GM10248 (cell line): ENCODE measurements at regions not wholly inside any gene's neighbourhood (a gene's known extent, or its start where the extent isn't known, plus 50 kb on each side); places are given as distances from the start of the nearest gene placed in this dataset.

Source experiments
- CTCF ChIA-PET: fragments of 300-600 bp; sonication (Branson Sonifier 250); formaldehyde crosslinking; extraction: SDS; loops from one replicate; lab custom pipeline; 2021; ENCODE audit warnings: antibody characterized with exemption; lab: Yijun Ruan, JAX
- POLR2A ChIA-PET: fragments of 350-650 bp; sonication (Branson Sonifier 250); formaldehyde crosslinking; extraction: SDS; loops from one replicate; lab custom pipeline; 2020; ENCODE audit warnings: antibody characterized with exemption; lab: Yijun Ruan, JAX
- DNase-seq: peaks from one replicate; pipeline ENCODE4 v3.0.0; 2012; ENCODE audit errors: extremely low spot score
- TF ChIP-seq, protein P1 (sequence below): IDR thresholded peaks from 2 replicates; pipeline ENCODE4 v1.5.1; 2012; ENCODE audit warnings: mild to moderate bottlenecking, low read depth; ENCODE audit errors: extremely low read depth, missing control alignments, control extremely low read depth

DNA sequence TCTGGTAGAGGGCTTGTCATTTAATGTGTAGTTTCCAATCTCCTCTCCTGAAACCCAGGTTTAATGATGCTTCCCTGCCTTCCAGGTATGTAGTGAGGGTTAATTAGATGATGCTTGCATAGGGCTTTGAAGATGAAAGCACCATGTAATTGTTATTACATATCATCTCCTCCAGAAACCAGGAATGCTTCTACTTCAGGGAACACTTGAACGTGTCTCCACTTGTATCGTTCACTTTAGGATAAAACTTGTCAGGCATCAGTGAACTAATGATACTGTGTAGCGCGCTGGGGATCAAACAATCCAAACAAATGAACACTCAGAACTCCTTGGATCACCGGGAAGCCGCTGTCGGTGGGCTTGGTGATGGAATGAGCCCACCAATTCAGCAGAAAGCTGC lies 260.9 kb upstream of the FZD8 start:
- no peak for DNase-seq
- POLR2A ChIA-PET = no interaction called here
- CTCF ChIA-PET = no interaction called here
- TF ChIP-seq, protein P1, sequence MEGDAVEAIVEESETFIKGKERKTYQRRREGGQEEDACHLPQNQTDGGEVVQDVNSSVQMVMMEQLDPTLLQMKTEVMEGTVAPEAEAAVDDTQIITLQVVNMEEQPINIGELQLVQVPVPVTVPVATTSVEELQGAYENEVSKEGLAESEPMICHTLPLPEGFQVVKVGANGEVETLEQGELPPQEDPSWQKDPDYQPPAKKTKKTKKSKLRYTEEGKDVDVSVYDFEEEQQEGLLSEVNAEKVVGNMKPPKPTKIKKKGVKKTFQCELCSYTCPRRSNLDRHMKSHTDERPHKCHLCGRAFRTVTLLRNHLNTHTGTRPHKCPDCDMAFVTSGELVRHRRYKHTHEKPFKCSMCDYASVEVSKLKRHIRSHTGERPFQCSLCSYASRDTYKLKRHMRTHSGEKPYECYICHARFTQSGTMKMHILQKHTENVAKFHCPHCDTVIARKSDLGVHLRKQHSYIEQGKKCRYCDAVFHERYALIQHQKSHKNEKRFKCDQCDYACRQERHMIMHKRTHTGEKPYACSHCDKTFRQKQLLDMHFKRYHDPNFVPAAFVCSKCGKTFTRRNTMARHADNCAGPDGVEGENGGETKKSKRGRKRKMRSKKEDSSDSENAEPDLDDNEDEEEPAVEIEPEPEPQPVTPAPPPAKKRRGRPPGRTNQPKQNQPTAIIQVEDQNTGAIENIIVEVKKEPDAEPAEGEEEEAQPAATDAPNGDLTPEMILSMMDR = no peak

GRCh38 chr10:35898716-35899440 lies 256.8 kb upstream of the FZD8 start:
- no peak for DNase-seq
- TF ChIP-seq, protein P1 = no peak
- ChIA-PET CTCF (interaction anchor here (0.9 kb wide), 1 partner anchor 17 kb away, joined by 3 read pairs; no protein-coding TSS in a partner anchor), POLR2A (no interaction called here)

- DNase-seq = no peak
- ChIA-PET POLR2A (no interaction called here), CTCF (no interaction called here)
- TF ChIP-seq, protein P1 = no peak
Measured at GRCh38 chr10:35896001-35896400, 253.9 kb upstream of the FZD8 start.

GRCh38 chr10:35895331-35895730 lies 253.2 kb upstream of the FZD8 start:
- TF ChIP-seq, protein P1 = no peak

DNA sequence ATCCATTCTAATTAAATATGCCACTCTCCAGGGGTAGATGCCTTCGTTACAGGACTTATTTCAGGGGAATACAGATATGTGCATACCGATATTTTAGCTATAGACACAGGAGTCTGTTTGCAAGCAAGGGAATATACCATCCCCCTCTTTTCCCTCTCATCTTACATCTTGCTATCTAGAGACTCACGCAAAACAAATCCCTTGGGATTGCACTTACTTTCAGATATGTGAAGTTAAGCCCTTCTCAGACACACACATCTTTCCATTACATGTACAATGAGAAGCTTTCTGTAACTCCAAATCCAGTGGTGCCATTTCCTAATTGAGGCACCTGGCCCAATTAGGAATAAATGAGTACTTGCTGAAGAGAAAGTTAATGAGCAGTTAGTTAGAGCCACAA lies 250.4 kb upstream of the FZD8 start:
- POLR2A ChIA-PET = no interaction called here
- TF ChIP-seq, protein P1 = no peak
- CTCF ChIA-PET = no interaction called here
- DNase-seq = no peak

More at GRCh38 chr10:35895331-35895730, 253.2 kb upstream of the FZD8 start:
- CTCF ChIA-PET = interaction anchor here (1.1 kb wide), 1 partner anchor 13 kb away, joined by 3 read pairs; no protein-coding TSS in a partner anchor
- POLR2A ChIA-PET = no interaction called here
- DNase-seq = no peak

DNA sequence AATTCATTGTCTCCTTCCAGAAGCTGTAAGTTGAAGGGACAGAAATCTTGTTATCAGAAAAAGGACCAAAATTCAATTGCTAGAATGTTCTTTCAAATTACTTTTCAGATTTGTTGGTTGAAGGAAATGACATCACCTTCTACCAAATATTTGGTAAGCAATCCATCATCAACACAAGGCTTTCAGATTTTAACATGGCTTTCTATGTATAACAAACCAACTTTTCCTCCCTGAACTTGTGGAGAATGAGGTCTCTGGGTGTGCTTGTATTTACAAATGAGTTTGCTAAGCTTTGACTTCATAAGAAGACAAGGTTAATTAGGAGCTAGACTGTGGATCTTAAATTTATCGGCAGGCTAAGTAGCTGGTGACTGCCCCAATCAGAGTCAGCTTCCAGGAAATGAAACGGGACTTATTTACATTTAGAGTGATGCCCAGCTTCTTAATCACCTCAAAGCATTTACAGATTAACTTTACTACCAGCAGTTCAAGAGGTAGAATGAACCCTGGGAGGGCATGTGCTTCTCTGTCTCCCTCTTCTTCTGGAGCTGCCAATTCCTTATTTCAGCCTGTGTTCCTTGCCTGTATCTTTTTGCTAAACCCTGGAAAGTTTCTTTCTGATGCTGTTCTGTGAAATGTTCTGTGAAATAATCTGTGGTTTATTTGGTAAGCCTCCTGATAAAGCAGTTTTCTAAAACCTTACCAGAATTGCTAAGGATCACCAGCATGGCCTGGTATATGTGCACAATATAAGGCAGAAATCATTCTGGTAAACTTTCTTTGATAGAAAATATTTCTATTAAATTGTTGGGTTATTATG lies 248.8 kb upstream of the FZD8 start:
- TF ChIP-seq, protein P1 = no peak
- no peak for DNase-seq
- ChIA-PET POLR2A (no interaction called here), CTCF (no interaction called here)
